ENCODE measurements at regions not wholly inside any gene's neighbourhood (a gene's known extent, or its start where the extent isn't known, plus 50 kb on each side); places are given as distances from the start of the nearest gene placed in this dataset.

GRCh38 chr13:109312399-109312798, 474.0 kb downstream of the IRS2 start:
- TF ChIP-seq CTCF (conservative IDR thresholded peaks at IDR 0.05 in 1 of 2, IDR thresholded peaks at IDR 0.05 in 1 of 2; ENCODE audit: extremely low read depth in 1 of 2, insufficient read depth in 1 of 2, low read depth in 1 of 2, low read length in 2 of 2) (no peak), EZH2 (IDR thresholded peaks at IDR 0.05; ENCODE audit: borderline replicate concordance, low read length) (no peak)

All from mammary epithelial cell (primary cell).